GM21717 (cell line): ENCODE measurements at regions not wholly inside any gene's neighbourhood (a gene's known extent, or its start where the extent isn't known, plus 50 kb on each side); places are given as distances from the start of the nearest gene placed in this dataset.
A peak's percentile ranks its signal among the peaks of the same experiment; 100 is the strongest.
"Not testable (repeated sequence)": the region's sequence is repeated elsewhere in the genome, so short reads cannot be mapped to it uniquely, and the experiment has no call there.

Source experiments
- ATAC-seq: cut with Tn5 transposase; IDR thresholded peaks from one replicate; pipeline ENCODE4 v1.9.1; 2021; ENCODE audit warnings: mild to moderate bottlenecking, moderate library complexity; ENCODE audit not compliant: unreplicated experiment

DNA sequence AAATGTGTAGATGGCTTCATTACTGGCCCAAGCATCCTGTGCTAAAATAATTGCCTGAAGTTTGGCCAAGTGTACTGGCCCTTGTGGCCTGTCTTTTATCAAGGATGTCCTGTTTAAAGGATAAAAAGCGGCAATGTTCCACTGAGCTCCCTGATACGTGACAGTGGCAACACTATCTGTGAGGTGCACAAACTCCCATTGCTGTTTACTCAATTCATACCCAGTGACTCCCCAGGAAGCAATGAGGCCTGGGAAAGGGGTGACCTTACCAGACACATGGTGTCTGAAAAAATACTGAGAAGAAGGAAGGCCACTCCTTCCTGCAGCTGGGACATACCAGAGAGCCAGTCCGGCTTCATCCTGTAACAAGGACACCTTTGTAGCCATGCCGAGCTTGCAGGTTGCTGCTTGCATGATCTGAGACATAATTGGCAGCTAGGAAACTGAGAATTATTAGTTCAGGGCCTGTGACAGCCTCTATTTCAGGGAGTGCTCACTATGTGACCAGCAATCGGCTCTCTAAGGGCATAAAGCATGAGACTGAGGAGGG, 198.5 kb upstream of the LRATD1 start:
- ATAC-seq: no peak

DNA sequence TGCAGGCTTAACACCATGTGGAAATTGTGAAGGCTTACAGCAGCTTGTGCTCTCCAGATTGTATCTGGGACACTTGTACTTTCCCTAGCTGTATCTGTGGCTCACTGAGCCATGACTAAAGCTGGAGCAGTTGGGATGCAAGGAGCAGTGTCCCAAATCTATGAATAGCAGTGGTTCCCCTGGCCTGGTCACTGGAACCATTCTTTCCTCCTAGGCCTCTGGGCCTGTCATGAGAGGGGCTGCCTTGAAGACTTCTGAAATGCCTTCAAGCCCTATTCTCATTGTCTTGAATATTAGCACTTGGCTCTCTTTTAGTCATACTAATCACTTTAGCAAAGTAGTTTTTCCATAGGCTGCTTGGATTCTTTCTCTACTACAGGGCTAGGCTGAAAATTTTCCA, 186.8 kb upstream of the LRATD1 start:
- ATAC-seq: no peak

DNA sequence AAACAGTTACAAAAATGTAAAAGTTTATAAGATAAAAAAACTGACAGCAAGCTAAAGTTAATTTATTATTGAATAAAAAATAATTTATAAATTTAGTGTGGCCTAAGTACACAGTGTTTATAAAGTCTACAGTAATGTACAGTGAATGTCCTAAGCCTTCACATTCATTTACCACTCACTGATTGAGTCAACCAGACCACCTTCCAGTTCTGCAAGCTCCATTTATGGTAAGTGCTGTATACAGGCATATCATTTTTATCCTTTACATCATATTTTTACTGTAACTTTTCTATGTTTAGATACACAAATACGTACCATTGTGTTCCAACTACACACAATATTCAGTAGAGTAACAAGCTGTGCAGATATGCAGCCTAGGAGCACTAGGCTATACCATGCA, 184.2 kb upstream of the LRATD1 start:
- ATAC-seq: no peak

DNA sequence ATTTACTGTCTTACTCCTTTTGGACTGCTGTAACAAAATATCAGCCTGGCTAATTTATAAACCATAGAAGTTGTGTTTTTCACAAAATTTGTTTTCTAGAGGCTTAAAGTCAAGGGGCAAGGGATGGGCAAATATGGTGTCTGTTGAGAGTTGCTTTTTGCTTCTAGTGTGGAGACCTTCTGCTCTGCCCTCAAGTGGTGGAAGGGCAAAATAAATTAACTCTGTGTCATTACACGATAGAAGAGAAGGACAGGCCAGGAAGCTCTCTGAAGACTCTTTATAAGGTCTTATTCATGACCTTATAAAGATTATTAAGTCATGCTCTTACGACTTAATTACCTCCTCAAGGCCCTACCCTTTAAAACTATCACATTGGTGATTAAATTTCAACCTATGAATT, 181.2 kb upstream of the LRATD1 start:
- ATAC-seq: no peak

DNA sequence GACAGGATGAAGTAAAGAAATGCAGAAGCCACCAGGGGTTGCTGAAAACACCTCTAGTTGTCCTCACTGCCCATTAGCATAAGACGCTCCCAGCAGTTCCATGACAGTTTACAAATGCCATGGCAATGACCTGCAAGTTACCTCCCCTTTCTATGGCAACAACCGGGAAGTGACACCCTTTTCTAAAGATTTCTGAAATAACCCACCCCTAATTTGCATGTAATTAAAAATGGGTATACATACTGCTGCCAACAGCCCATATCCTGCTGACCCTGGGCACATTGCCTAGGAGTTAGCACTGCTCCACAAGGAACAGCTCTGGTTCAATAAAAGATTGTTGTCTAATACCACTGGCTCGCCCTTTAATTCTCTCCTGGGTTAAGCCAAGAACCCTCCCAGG, 178.3 kb upstream of the LRATD1 start:
- ATAC-seq: no peak

DNA sequence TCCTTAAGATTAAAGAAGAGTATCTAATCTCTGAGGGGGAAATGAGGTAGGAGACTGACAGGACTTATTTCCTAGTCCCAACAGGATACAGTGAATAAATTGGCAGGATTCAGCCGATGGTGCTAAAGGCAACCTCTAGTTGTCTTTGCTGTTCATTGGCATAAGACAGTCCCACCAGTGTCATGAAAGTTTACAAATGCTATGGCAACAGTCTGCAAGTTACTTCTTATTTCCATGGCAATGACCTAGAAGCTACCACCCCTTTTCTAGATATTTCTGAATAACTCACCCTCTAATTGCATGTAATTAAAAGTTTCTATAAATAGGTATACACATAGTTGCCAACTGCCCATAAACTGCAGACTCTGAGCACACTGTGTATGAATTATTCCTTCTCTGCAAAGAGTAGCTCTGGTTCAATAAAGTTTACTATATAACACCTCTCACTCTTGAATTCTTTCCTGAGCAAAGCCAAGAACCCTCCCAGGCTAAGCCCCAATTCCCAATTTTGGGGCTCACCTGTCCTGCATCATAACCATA, 172.7 kb upstream of the LRATD1 start:
- ATAC-seq: no peak

DNA sequence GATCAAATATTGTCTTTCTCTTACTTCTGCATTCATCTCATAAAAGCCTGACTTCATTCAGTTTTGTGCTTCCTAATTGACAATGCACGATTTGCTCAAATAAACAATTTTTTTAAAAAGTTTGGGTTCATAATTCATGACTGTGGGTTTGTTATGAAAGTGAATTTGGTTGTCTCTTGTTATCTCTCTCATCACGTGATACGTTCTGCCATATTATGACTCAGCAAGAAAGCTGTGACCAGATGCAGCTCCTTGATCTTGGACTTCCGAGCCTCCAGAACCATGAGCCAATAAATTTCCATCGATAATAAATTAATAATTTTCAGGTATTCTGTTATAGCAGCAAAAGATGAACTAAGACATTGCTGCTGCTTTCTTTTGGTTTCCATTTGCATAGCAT, 156.5 kb upstream of the LRATD1 start:
- no peak for ATAC-seq

DNA sequence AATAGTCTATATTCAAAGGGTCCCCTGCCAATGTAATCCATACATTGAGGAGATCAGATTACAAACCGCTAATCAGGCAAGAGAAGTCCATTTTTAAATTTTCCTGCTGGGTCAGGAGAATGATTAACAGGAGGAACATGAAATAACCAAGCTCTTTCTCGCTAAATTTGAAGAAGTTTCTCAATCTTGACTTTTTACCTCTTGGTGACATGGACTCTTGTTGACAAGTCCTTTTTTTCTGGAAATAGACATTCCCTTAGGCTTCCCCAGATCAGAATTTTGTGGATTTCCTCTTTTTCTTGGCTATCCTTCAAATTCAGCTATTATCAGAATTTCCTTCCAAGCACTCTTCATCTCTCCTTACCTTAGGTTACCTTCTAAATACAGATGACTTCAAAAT, 153.0 kb upstream of the LRATD1 start:
- ATAC-seq: no peak

DNA sequence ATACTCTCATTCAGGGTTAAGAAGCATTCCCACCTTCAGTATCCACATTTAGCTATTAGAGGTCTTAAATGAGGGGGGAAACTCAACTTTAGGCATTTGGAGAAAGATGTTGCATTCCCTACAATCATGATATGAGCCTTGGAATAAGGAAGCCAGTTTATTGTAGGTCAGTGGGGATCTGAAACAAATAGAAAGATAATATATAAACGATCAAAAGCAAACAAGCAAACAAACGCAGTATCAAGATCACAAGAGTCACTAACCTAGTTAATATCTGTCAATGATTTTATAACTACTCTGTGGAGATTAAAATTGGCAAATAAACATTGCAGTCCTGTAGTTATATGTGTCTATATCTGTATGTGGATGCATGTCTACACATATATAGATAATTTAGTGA, 152.4 kb upstream of the LRATD1 start:
- no peak for ATAC-seq

DNA sequence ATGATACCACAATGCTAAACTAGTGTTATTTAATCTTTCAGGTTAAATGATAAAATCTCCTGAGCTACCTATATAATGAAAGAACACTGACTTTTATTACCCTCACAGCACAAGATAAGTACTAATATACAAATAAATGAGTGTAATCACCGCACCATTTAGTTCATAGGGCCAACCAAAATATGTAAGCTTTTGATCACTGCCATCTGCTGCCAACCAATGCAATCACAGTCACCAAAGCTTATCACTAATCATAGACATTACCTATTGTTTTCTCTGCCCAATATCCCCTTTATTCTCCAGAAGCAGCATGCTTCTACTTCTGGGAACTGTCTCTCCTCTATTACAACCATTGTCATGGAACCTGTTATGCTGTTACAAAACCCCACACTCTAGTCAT, 151.6 kb upstream of the LRATD1 start:
- no peak for ATAC-seq

DNA sequence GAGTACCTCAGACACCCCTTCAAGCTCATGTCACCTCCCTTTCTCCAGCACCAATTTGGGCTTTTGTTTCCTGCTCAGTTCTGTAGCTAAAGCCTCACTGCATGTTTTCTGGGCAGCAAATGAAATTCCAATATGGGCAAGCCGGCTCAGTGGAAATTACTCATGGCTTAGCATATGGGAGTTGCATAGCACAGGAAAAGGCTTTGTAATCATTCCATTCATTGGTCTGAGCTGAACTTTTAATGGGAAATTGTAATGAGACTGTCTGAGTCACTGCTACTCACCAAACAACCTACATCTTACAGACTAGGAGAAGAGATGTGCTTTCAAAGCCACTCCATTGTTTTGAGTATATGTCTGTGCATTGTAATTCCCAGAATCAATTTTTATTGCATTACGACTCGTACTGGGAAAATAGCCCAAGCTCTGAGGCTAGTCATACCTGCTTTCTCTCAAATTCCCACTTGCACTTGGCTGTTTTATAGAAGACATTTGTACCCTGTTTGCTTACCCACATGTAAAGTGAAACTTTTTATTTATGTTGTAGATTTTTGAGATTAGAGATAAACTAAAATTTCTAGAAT, 139.5 kb upstream of the LRATD1 start:
- ATAC-seq: no peak

DNA sequence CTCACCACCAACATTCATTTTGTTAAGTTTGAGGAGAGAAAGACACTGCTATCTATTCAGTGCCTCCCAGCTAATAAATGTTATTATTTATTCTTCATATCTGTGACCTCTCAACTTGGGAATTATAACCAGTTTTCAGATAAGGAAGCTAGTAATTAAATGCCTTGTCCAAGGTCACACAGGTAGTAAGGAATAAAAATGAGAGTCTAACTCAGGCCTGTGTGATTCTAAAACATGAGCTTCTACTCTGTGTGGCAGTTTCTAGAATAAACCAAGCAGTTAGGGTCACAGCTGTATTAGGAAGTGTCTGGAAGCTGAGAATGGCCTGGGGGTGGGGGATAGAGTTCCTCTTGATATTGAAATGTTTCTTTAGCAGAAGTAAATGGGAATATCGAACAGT, 137.8 kb upstream of the LRATD1 start:
- no peak for ATAC-seq

DNA sequence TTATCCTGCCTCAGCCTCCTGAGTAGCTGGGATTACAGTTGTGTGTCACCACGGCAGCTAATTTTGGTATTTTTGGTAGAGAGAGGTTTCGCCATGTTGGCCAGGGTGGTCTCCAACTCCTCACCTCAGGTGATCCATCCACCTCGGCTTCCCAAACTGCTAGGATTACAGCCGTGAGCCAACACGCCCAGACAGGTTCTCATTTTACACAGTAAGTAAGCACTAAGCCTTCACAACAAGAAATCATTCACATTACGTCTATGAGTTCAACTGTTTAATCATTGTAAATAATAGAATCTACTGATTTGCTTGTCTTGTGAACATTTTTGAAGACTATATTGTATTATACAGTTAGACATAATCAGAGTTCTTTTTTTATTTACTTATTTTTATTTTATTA, 131.5 kb upstream of the LRATD1 start:
- ATAC-seq: no peak

DNA sequence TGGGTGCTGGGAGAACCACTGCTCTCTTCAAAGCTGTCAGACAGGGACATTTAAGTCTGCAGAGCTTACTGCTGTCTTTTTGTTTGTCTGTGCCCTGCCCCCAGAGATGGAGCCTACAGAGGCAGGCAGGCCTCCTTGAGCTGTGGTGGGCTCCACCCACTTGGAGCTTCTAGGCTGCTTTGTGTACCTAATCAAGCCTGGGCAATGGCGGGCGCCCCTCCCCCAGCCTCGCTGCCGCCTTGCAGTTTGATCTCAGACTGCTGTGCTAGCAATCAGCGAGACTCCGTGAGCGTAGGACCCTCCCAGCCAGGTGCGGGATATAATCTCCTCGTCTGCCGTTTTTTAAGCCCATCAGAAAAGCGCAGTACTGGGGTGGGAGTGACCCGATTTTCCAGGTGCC, 125.6 kb upstream of the LRATD1 start:
- ATAC-seq: not testable (repeated sequence)

DNA sequence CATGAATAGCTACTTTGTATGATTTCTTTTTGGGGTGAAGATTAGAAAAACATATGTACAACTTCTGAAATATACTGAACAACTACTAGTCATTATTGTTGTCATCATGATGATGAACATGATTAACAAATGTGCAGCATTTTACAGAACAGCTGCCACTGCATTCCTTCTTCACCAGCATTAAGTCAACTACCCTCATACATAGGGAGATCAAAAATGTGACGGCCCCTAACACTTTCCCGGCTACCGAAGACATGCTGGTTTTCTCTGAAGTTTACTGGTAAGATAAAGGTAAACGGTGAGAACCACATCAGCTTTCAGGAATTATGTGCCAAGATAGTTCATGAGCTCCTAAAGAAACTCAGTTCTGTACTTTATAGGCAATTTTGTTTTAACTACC, 121.0 kb upstream of the LRATD1 start:
- no peak for ATAC-seq

DNA sequence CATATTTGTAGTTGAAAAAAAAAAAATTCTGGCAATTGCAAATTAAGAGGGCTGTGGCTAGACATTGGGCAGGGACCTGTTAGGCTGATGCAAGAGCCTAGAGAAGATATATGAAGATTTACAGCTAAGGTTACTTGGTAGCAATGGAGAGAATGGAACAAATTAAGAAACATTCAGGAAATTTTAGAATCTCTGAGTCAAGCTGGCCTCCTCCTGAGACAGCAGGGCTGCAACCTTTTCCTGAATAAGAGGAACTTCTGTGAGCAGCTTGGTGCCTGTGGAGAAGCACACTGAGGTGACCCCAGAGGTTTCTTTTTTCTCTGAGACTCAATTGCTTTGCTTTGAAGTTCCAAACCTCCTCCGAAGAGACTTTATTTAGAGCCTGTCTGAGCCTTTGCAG, 118.6 kb upstream of the LRATD1 start:
- no peak for ATAC-seq

DNA sequence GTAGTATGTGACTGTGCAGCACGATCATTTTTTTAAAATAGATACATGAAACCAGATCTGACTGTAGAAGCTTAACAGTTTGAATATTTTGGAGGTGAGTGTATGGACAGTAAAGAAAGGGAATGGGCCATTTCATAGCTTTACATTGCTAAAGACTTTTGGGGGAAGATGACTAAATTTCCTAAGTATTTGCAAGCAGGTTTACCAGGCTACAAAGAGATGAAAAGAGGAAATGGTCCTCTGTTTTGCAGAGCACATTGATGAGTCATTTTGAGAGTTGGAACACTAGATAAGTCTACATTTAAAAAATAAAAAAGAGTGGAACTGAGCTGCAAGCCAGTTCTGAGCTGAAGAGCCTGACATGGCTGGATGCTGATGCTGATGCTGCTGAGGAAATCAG, 115.7 kb upstream of the LRATD1 start:
- ATAC-seq: peak; percentile 64

DNA sequence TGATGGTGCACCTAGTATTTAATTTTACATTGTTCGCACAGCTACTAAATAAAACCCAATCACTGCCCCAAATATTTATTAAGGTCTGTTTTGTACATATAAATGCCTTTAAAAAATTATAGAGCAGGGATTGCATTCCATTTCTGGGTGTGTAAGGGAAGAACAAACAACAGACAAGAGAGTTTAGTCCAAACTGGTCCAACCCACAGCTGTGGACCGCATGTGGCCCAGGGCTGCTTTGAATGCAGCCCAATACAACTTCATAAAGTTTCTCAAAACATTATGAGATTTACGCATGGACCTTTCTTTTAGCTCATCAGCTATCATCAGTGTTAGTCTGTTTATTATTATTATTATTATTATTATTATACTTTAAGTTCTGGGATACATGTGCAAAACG, 114.8 kb upstream of the LRATD1 start:
- ATAC-seq: no peak

DNA sequence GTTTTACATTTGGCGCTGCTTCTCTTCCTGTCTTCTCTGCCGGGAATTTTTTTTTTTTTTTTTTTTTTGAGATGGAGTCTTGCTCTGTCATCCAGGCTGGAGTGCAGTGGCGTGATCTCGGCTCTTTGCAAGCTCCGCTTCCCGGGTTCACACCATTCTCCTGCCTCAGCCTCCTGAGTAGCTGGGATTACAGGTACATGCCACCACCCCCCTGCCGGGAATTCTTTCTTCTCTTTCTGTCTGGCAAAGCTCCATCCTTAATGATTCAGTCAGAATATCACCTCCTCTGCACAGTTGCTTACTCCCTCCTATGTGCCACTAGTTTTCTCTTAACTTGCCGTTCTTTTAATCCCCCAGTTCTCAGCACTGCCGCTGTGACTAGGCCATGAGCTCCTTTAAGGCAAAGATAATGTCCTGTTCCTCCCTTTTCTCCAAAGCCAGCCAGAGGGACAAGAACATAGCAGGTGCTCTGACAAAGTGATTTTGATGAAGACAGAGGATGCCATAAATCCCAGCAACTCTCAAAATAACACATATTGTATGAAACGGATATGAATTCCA, 112.1 kb upstream of the LRATD1 start:
- ATAC-seq: no peak

DNA sequence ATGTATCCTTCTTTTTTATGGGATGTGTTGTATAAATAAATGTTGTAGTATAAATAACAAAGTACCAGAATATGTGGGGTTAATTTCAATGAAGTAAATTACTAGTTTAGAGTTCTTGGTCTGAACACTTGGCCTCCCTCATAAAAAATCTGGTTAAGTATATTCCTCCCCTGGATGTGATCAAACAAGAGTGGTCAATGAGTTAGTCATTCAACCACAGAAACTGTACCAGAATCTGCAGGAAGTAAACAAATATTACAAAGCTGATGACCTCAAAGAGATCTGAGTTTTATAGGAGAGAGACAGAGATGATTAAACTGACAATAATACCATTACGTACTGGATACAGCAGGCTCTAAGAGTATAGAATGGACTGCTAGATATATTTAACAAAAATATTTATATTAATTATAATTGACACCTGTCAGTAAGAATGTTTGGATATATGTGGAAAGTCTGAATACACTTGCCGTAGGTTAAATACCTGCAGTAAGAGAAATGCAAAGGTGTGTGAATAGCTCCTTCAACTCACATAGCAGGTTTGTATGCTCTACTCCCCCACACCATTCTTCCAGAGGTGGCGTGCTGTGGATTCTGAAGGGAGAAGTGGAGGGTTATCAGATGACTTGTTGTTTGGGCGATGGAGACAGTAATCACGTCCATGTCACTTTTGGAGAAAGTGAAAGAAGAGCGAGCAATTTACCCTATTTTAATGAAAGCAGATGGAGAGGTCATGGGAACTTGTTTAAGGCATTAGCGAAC, 108.3 kb upstream of the LRATD1 start:
- ATAC-seq: no peak

DNA sequence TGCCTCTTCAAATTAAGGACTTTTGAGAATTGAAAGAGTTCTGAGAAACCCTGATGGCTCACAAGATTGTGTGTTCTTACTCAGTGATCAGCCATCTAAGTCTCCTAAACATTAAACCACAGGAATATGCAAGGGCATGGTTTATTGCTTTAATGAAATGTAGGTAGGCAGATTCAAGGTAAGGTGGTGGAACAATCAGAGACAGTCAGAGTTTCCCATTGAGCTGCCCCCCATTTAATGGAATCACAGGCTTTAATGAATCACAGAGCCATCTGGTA, 107.8 kb upstream of the LRATD1 start:
- no peak for ATAC-seq

DNA sequence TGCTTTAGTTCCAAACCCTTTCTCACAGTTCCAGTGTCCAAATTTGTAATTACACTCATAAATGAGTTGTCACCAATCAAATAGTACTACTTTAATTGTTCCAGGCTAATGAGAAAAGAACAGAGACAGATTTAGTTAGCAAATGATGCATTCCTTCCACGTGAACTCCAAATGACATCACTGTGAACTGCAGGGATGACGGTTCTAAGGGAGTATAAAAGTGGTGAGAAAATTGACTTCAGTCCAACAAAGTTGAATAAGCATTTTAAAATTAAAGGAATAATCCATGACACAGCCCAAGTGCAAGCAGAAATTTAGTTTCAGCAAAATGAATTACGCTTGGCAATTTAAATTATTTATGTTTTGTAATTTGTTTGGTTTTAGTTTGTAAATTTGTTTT, 102.0 kb upstream of the LRATD1 start:
- ATAC-seq: no peak
